ENCODE measurements at regions not wholly inside any gene's neighbourhood (a gene's known extent, or its start where the extent isn't known, plus 50 kb on each side); places are given as distances from the start of the nearest gene placed in this dataset.

DNA sequence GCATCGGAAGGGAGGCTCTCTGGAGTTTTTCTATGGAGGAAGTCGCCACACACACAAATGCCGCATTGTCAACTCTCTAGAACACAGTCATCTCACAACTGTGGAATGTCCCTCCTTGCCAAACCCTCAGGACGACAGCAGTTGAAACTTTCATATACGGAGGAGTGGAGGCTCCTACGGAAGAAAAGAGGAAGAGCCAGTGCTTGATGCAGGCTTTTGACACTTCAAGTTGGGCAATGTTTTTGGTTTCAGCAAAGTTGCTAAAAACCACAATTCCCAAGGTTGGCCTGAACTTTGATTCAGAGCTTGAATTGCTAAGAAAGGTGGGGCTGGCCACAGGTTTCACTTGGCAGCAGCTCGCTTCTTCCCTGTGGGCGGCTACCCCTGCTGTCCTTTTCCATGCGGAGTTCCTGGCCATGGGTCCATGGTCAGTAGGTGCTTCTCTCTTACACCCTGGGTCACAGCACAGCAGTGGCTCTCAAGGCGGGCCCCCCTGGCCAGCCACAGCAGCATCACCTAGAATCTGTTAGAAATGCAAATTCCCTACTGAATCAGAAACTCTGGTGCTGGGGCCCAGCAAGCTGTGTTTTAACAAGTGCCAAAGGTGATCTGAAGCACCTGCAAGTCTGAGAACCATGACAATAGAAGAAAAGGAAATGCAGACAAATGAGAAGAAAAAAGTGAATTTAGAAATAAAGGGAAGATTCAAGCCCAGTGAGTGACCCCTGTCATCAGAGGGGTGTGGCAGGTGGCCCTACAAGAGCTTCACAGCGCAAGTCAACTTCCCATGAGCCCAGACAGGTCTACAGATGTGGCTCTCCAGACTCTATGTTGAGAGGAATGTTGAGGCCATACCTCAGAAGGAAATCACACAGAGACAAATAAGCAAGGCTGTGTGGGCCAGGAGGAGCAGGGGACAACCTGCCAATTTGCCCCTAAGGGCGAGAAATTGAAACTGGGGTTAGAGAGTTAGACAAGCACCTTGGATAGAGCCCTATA lies 856.4 kb downstream of the RNF144A start:
- peak; percentile 34 to 74 for DNase-seq

DNA sequence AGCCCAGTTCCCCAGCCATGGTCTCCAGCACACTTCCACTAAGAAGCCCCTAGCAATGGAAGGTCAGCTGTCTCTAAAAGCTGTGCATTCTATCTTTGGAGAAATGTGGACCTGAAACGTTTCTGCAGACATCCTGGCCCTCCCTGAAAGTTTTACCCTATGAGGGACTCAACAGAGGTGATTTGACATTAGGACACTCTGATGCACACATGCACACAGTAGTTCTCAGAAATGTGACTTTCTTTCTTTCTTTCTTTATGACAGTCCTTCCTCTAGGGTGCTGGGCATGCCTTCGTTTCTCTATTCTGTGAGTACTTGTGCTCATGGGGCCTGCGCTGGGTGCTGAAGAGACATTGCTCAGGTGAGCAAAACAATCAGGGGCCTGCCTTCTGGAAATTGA lies 857.3 kb downstream of the RNF144A start:
- no peak for DNase-seq

DNA sequence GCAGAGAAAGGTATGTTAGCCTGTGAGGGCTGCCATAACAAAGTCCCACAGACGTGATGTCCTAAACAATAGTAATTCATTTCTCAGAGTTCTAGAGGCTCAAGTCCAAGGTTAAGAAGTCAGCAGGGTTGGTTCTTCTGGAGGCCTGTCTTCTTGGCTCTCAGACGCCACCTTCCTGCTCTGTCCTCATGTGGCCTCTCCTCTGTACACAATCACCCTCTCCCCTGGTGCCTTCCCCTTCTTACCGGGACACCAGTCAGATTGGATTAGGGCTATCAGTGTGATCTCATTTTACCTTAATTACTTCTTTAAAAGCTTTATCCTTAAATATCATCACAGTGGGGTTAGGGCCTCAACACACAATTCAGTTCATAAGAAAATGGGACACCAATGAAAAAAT lies 860.5 kb downstream of the RNF144A start:
- no peak for DNase-seq

DNA sequence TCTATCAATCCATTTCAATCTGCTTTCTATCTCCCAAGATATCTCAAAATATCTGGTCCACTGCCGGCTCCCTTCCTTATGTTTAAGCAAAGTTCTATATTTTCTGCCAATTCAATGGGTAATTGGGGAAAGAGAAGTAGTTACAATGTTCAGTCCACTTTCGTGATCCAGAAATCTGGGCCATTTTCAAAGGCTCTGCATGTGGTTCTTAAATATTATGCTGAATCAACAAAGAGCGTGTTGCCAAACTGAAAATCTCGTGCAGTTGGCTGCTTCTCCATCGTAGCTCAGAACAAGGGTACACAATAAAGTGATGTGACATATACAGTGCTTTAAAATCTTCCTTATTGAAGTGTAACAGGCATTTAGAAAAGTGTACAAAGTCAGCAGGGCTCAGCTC lies 863.1 kb downstream of the RNF144A start:
- DNase-seq: no peak

DNA sequence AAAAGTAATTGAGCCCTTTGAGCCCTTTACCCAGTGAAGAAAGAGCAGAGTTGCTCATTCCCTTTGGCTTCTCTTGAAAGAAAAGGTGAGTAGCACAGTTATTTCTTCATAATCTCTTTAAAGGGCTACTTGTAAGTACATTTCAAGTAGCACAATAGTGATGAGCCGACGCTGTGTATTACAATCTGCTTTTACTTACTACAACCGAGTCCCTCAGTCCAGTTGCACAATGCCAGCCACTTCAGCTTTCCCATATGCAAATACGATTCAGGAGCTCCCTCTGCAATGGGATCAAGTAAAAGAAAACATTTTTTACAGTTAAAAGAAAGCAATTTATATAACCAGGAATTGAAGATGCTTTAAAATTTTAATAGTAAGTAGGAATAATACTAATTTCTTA lies 868.5 kb downstream of the RNF144A start:
- no peak for DNase-seq

DNA sequence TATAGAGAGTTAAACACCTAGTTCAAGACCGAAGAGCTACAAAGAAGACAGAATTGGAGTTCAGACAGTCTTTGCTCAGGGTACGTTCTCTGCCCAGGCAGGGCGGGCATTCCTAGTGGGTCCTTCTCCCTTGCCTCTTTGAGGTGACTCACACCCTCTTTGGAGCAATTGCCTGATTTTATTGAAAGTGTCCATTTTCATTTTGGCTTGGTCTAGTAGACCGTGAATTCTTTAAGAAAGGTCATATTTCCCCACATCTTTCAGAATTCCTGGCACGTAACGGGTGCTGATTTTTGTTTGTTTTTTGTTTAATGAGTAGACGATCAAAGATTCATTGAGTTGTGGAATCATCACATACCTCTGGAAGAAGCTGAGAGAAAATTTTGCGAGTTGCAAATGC lies 871.5 kb downstream of the RNF144A start:
- DNase-seq: no peak

GRCh38 chr2:7792031-7792651 lies 874.9 kb downstream of the RNF144A start:
- no peak for DNase-seq

GRCh38 chr2:7795778-7796563 lies 878.8 kb downstream of the RNF144A start:
- peak in 1 of 2 donors; percentile 5 for DNase-seq

DNA sequence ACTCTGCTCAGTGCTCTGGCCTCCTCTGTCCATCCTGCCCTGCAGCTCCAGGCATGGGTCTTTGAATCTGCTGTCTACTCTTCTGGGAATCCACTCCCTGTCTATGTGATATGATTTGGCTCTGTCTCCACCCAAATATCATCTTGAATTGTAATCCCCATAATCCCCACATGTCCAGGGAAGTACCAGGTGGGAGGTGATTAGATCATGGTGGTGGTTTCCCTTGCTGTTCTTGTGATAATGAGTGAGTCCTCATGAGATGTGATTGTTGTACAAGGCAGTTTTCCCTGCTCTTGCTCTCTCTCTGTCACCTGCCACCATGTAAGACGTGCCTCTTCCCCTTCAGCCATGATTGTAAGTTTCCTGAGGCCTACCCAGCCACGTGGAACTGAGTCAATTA lies 881.8 kb upstream of the ID2 start:
- no peak for DNase-seq

DNA sequence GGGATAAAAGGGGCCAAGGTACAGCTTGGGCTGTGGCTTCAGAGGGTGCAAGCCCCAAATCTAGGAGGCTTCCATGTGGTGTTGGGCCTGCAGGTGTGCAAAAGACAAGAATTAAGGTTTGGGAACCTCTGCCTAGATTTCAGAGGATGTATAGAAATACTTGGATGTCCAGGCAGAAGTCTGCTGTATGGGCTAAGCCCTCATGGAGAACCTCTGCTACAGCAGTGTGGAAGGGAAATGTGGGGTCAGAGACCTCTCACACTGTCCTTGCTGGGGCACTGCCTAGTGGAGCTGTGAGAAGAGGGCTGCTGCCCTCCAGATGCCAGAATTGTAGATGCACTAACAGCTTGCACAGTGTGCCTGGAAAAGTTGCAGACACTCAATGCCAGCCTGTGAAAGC lies 880.6 kb upstream of the ID2 start:
- no peak for DNase-seq

- DNase-seq: no peak
Measured at GRCh38 chr2:7803515-7803914, 878.3 kb upstream of the ID2 start.

GRCh38 chr2:7809640-7810039 lies 872.2 kb upstream of the ID2 start:
- DNase-seq: no peak

DNA sequence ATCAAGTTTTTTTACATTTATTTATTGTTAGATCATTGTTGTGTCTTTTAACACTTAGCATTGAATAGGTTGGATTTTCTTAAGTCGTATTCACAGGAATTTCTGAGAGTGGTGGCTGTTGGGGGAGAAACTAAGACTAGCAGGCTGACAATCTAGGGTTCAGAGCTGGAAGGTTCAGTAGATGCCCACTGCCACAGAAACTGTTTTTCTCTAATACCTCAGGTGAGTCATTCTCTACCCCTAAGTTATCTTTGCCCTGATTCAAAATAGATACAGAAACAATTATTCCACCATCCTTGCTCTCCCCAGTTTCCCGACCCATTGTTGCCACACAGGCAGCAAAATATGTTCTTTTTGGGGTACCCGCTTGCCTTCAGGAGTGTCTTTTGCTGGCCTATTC lies 870.8 kb upstream of the ID2 start:
- DNase-seq: no peak

GRCh38 chr2:7812231-7812995 lies 869.4 kb upstream of the ID2 start:
- no peak for DNase-seq

DNA sequence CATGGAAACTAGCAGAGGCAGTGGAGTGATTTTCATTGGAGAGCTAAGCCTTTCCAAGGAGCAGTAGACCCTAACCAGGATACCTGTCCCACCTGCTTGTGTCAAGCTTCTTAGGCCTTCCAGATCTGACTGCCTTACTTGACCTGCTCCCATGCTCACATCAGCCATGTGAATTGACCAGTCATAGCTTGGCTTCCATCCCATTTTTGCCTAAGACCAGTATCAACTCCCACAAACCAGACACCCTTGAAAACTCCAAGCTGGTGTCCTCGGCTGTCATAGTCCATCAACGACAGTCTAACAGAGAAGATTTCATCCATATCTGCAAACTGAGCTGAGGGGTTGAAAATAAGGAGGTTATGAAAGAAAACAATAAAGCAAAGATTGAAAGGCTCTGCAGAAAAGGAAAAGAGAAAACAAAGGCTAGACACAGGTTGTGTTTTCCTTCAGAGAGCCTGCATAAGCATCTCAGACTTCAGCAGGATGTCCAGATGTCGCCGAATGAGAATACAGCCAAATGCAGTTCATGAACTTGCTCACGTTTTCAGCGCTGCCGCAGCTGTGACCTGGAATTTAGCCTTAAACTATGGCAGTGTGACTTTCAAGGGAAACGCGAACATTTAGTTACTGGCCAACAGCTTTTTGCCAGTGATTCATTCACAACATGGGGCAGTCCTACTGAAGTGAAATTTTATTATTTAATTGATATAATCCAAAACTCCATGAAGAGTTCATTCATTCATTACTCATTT lies 868.1 kb upstream of the ID2 start:
- DNase-seq: no peak

- DNase-seq: no peak
Measured at GRCh38 chr2:7815726-7816125, 866.1 kb upstream of the ID2 start.

GRCh38 chr2:7816233-7816632 lies 865.6 kb upstream of the ID2 start:
- DNase-seq: no peak

GRCh38 chr2:7816944-7817343 lies 864.9 kb upstream of the ID2 start:
- DNase-seq: no peak

- DNase-seq: no peak
Measured at GRCh38 chr2:7819316-7819715, 862.5 kb upstream of the ID2 start.

DNA sequence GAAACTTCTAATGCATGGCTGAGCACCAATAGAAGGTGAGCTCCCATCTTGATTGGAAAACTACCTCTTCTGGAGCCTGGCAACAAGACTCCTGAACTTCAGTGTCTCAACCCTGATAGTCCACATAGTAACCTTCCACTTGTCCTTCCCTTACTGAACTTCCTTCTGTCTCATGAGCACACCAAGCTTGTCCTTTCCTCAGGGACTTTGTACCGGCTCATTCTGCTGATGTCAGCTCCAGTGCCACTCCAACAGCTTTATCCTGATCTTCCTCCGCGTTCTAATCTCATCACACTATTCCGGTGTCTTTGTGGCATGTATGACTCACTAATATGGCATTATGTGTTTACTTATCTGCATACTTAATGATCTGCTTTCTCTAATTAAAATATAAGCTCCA lies 862.0 kb upstream of the ID2 start:
- no peak for DNase-seq

- no peak for DNase-seq
Measured at GRCh38 chr2:7824211-7824610, 857.6 kb upstream of the ID2 start.
